Chondrocyte (in vitro differentiated cells): ENCODE measurements at regions not wholly inside any gene's neighbourhood (a gene's known extent, or its start where the extent isn't known, plus 50 kb on each side); places are given as distances from the start of the nearest gene placed in this dataset.
"Not testable (repeated sequence)": the region's sequence is repeated elsewhere in the genome, so short reads cannot be mapped to it uniquely, and the experiment has no call there.

Experiments used
- DNase-seq: peaks from one replicate; pipeline ENCODE4 v3.0.0; 2021; ENCODE audit warnings: mixed read lengths, low spot score
- H3K27ac Mint-ChIP-seq: one replicate; pipeline ENCODE4 v1.8.0; 2021; ENCODE audit warnings: mild to moderate bottlenecking, moderate library complexity, mixed read lengths; ENCODE audit not compliant: unreplicated experiment
- H3K27me3 Mint-ChIP-seq: 2 replicates; pipeline ENCODE4 v1.8.0; 2021; ENCODE audit warnings: low read depth, mixed read lengths
- H3K36me3 Mint-ChIP-seq: 2 replicates; pipeline ENCODE4 v1.8.0; 2021; ENCODE audit warnings: low read depth, mixed read lengths
- H3K4me1 Mint-ChIP-seq: 2 replicates; pipeline ENCODE4 v1.8.0; 2021; ENCODE audit warnings: low read depth, mild to moderate bottlenecking, mixed read lengths
- H3K4me3 Mint-ChIP-seq: one replicate; pipeline ENCODE4 v1.8.0; 2021; ENCODE audit warnings: mild to moderate bottlenecking, moderate library complexity, mixed read lengths; ENCODE audit not compliant: unreplicated experiment
- H3K9me3 Mint-ChIP-seq: 2 replicates; pipeline ENCODE4 v1.8.0; 2021; ENCODE audit warnings: low read depth, mixed read lengths
- CTCF ChIP-seq: fragments of 200-600 bp; sonication (generic); IDR thresholded peaks from 2 replicates; pipeline ENCODE4 v1.5.0; 2021; ENCODE audit warnings: antibody characterized with exemption, mild to moderate bottlenecking, moderate library complexity

DNA sequence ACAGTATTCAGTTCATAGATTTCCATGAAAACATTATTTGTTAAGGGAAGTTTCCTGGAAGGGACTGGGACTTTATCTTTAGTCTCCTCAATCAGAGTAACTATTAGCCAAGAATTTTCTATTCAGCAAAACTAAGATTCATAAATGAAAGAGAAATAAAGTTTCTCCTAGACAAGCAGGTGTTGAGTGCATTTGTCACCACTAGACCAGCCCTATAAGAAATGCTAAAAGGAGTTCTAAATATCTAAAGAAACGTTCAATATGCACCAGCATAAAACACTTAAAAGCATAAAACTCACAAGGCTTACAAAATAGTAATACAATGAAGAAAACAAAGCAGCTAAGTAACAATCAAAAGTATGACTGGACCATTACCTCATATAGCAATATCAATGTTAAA, 423.0 kb downstream of the TECRL start:
- Mint-ChIP-seq H3K4me3 (no peak overlapping the region), H3K27me3 (no peaks in the 10 kb centered on the region), H3K36me3 (no peaks in the 10 kb centered on the region), H3K9me3 (peaks cover 27% of the 10 kb centered on the region), H3K27ac (no peak overlapping the region), H3K4me1 (no peaks in the 10 kb centered on the region)
- TF ChIP-seq CTCF = no peak
- no peak for DNase-seq

- H3K36me3 Mint-ChIP-seq = no peaks in the 10 kb centered on the region
- no peak overlapping the region for H3K27ac Mint-ChIP-seq
- no peak for TF ChIP-seq CTCF
These were observed 426.0 kb downstream of the TECRL start for GRCh38 chr4:63983224-63983623.

GRCh38 chr4:63965875-63966274, 443.4 kb downstream of the TECRL start:
- Mint-ChIP-seq H3K4me3 (no peak overlapping the region), H3K36me3 (no peaks in the 10 kb centered on the region), H3K27ac (no peak overlapping the region), H3K4me1 (no peaks in the 10 kb centered on the region), H3K9me3 (no peaks in the 10 kb centered on the region), H3K27me3 (peaks cover 2% of the 10 kb centered on the region)
- TF ChIP-seq CTCF = no peak
- no peak for DNase-seq

More at GRCh38 chr4:63983224-63983623, 426.0 kb downstream of the TECRL start:
- H3K4me3 Mint-ChIP-seq = no peak overlapping the region
- no peak for DNase-seq
- peaks cover 4% of the 10 kb centered on the region for H3K27me3 Mint-ChIP-seq
- H3K4me1 Mint-ChIP-seq = no peaks in the 10 kb centered on the region
- H3K9me3 Mint-ChIP-seq = peaks cover 25% of the 10 kb centered on the region

GRCh38 chr4:63942706-63943286, 466.5 kb downstream of the TECRL start:
- not testable (repeated sequence) for H3K4me1 Mint-ChIP-seq, H3K27me3 Mint-ChIP-seq, H3K9me3 Mint-ChIP-seq, DNase-seq, H3K36me3 Mint-ChIP-seq, H3K4me3 Mint-ChIP-seq, H3K27ac Mint-ChIP-seq

GRCh38 chr4:63937961-63938360, 471.3 kb downstream of the TECRL start:
- H3K27me3 Mint-ChIP-seq = peaks cover 4% of the 10 kb centered on the region
- no peaks in the 10 kb centered on the region for H3K4me1 Mint-ChIP-seq
- DNase-seq = no peak
- H3K27ac Mint-ChIP-seq = no peak overlapping the region
- H3K4me3 Mint-ChIP-seq = no peak overlapping the region
- no peaks in the 10 kb centered on the region for H3K9me3 Mint-ChIP-seq
- no peaks in the 10 kb centered on the region for H3K36me3 Mint-ChIP-seq
- TF ChIP-seq CTCF = no peak

DNA sequence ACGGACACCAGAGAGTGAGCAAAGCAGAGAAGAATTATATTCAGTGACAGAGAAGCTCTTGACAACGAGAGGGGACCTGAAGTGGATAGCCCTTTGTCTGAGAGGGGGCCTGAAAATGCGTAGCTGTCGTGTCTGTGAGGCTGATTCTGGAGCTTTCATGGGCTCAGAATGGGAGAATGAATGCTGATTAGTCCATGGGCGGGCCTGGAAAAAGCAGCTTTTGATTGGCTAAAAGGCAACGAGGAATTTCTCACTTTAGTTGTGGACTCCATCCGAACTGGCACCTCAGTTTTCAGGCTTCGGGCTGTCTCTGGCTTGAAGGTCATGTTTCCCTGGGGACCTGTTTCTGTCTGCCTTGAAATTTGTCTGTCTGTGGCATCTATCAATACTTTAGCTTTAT, 487.1 kb downstream of the TECRL start:
- no peak for DNase-seq
- no peaks in the 10 kb centered on the region for H3K36me3 Mint-ChIP-seq
- TF ChIP-seq CTCF = no peak
- no peaks in the 10 kb centered on the region for H3K4me1 Mint-ChIP-seq
- H3K4me3 Mint-ChIP-seq = no peak overlapping the region
- no peaks in the 10 kb centered on the region for H3K9me3 Mint-ChIP-seq
- H3K27me3 Mint-ChIP-seq = peaks cover 4% of the 10 kb centered on the region
- no peak overlapping the region for H3K27ac Mint-ChIP-seq
